ENCODE measurements at regions not wholly inside any gene's neighbourhood (a gene's known extent, or its start where the extent isn't known, plus 50 kb on each side); places are given as distances from the start of the nearest gene placed in this dataset.

DNA sequence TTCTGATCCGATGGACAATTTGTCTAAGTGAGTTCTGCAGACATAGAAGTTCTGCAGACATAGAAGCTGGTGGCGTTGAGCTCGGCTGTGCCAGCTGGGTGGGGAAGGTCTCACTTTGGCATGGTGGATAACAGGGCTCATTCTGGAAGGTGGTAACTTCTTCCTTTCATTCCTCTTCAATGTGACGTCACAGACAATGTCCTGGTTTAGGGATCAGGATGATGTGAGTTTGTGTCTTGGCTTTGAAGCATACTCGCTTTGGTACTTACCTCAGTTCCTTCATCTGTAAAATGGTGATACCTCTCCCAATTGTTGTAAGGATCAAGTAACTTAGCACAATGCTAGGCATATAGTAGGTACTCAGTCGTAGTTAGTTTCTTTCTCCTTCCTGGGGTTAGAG lies 408.8 kb upstream of the ASIC2 start:
- TF ChIP-seq, protein P1, sequence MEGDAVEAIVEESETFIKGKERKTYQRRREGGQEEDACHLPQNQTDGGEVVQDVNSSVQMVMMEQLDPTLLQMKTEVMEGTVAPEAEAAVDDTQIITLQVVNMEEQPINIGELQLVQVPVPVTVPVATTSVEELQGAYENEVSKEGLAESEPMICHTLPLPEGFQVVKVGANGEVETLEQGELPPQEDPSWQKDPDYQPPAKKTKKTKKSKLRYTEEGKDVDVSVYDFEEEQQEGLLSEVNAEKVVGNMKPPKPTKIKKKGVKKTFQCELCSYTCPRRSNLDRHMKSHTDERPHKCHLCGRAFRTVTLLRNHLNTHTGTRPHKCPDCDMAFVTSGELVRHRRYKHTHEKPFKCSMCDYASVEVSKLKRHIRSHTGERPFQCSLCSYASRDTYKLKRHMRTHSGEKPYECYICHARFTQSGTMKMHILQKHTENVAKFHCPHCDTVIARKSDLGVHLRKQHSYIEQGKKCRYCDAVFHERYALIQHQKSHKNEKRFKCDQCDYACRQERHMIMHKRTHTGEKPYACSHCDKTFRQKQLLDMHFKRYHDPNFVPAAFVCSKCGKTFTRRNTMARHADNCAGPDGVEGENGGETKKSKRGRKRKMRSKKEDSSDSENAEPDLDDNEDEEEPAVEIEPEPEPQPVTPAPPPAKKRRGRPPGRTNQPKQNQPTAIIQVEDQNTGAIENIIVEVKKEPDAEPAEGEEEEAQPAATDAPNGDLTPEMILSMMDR (IDR thresholded peaks at IDR 0.05; ENCODE audit: low read length), result no peak
- no peak for TF ChIP-seq EZH2 (IDR thresholded peaks at IDR 0.05; ENCODE audit: borderline replicate concordance, low read length)
